ENCODE measurements at regions not wholly inside any gene's neighbourhood (a gene's known extent, or its start where the extent isn't known, plus 50 kb on each side); places are given as distances from the start of the nearest gene placed in this dataset.

GRCh38 chr7:81606078-81606863 is 163.6 kb downstream of the HGF start:
- DNase-seq (ENCODE audit: low read depth), result no peak

GRCh38 chr7:81605493-81605892 is 164.4 kb downstream of the HGF start:
- DNase-seq (ENCODE audit: low read depth), result no peak

DNA sequence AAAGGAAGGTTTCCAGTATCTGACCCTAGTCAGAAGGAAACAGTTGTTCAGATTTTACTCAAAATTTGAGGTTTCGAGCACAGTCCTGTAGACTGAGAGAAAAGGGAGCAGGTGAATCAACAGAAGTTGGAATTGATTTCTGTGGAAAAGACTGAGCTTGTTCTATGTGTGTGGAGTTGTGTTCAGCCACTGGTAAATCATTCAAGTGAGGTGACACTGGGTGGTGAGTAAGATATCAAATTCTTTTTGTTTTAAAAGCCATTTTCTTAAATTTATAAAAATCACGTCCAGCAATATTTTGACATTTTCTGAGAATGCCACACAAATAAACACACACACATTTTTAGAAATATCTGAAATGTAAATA is 165.1 kb downstream of the HGF start:
- no peak for DNase-seq (ENCODE audit: low read depth)

DNA sequence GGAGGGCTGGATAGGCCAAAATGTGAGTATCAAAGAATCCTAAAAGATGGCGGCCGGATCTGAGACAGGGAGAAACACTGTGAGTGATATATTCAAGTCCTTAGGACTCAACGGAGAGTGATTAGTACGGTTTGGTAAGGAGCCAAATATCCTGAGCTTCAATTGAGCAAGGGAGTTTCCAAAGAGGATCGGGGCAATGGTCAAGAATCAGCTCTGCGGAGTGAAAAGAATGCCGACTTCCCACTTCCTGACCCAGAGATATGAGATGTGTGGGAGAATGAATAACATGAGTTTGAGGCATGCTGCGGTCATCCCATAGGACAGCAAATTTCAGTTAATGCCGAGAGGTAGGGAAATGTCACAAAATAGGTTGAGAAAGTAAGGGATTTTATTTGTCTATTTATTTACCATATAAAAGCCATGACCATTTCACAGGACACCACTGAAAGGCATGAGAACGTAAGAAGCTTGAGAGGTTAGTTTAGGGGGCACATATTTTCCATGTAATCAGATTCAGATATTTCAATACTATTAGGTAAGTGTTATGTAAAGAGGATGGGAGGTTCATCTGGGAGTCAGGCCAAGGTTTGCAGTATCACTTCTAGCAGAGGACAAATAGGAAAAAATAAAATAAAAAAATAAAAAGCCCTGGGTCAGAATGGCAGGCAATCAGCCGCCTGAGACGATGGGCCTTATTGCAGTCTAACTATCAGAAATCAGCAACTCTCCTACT is 165.6 kb downstream of the HGF start:
- peak; percentile 88 for DNase-seq (ENCODE audit: low read depth)

GRCh38 chr7:81600608-81601007 is 169.2 kb downstream of the HGF start:
- DNase-seq (ENCODE audit: low read depth), result peak; percentile 78

DNA sequence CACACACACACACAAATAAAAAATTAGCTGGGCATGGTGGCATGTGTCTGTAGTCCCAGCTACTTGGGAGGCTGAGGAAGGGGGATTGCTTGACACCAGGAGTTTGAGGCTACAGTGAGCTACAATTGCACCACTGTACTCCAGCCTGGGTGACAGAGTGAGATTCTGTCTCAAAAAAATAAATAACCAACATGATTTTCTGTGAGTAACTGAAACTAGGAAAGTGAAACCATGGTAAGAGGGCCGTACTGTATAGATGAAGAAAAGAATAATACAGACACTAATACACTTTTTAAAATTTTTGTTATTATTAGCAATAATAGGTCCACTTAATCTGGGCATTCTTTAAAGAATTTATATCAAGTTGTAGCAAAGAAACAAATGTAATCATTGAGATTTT is 170.9 kb downstream of the HGF start:
- no peak for DNase-seq (ENCODE audit: low read depth)

DNA sequence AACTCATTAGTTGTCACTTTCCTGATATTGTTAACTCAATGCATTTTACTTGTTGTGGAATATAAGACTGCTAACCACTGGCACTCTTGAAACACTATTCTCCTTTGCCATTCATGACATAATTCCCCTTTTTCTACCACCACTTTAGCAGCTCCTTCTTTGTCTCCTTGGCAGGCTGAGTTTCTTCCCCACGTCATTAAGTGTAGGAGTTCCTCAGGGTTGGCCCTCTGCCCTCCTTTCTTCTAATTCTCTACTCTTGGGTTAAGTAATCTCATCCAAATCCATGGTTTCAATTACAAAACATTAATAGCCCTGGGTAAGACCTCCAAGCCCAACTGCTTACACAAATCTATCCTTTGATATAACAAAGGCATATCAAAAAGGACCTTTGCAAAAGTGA is 175.1 kb downstream of the HGF start:
- peak; percentile 72 for DNase-seq (ENCODE audit: low read depth)

- no peak for DNase-seq (ENCODE audit: low read depth)
These were observed 179.7 kb downstream of the HGF start for GRCh38 chr7:81590131-81590530.

DNA sequence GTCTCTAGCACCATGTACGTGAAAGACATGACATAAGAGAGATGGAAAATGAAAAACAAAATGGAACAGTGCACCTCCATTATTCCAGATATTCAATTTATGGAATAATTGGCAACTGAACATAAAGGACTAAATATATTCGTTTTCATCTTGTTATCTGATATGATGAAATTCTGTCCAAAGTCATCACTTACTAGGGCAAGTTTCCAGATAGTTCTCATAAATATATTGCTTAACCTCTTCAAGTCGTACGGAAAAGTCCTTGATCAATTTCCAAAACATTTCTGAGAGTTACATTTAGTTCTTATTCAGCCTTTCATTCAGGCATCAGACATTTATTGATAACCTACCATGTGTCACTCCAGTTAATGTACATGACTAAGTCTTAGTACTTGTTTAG is 185.2 kb downstream of the HGF start:
- DNase-seq (ENCODE audit: low read depth), result no peak

DNA sequence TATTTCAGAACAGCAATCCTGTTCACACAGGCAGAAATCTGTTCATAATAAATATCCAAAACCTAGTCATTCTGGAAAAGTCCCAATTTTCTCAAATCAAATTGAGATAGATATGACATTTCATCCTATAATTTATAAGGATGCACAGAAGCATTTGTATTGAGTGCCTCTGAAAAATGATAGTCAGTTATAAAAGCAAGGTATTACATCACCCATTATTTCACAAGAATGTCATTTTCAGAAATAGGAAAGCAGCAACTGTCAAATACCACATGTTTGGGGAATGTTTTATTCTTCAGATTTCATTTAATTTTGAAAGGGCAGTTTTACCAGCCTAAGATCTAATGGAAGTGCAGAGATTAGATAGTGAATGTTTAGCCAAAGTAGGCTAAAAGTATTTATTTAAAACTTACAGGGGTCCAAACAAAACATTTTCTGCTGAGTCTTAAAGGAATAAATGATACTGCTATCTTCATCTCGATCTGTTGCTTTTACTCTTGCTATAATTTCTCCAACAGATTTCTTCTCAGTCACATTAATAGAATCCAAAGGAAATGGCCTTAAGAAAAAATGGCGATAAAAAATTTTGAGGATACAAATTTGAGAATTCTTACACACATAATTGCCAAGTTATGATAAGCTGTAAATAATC is 185.8 kb downstream of the HGF start:
- no peak for DNase-seq (ENCODE audit: low read depth)

DNA sequence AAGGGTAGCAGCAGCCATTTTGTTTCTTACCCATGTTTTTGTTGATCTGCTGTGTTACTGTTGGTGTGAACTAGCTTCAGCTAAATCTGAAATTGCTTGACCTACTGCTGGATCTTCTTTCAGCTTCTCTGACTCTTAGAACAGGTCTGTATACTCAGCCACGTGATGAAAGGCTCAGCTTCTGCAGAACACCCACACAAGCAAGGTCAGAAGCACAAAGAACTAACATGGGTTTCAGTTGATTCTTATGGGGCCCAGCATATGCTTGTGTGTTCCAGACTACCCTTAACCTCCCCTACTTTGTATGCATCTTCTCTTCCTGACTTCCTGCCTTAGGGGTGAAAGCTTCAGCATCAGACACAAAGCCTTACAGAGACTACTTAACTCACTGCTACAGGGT is 186.8 kb downstream of the HGF start:
- DNase-seq (ENCODE audit: low read depth), result no peak

DNA sequence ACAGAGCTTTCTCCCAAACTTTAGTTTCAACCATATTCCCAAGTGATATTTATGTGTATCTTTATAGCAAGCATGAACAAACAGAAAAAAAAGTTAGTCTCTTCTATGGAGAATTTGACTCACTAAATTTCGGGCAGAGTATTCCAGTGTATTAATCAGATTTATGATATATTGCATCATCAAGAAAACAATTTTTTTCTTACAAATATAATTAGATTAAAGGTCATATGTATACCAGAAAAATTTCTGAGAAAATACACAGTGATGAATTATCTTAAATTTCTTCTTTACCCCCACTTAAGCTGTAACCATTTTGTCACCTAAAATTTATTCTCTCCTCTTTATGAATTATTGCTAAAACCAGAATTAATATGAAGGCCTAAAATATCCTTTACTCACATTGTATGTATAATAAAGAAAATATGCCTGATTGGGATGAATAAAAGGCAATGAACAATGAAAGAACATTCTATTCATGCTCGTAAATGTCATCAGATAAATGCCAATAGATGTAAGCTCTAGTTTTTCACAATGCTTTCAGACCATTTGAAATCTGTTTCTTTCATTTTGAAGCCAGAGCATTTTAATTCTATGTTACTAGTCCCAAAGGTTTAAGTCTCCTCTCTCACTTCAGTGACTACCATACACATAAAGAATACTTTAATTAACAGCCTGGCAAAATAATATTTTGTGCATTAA is 192.1 kb downstream of the HGF start:
- DNase-seq (ENCODE audit: low read depth), result no peak

DNA sequence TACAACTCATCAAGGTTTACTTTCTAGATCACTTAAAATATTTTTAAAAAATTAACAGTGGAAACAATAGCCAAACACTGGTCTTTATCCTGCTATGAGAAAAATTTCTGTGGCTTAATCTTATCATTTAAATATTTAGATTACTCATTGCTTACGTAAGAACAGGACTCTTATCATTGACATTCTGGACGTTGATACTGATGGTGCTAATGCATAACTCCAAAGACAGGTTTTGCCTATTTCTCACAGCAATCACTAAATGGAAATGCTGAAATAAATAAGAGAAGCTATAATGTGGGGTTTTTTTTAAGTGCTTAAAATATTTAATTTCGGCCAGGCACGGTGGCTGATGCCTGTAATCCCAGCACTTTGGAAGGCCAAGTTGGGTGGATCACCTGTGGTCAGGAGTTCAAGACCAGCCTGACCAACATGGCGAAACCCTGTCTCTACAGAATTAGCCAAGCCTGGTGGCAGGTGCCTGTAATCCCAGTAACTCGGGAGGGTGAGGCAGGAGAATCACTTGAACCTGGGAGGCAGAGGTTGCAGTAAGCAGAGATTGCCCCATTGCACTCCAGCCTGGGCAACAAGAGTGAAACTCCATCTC is 195.0 kb downstream of the HGF start:
- DNase-seq (ENCODE audit: low read depth), result no peak

- no peak for DNase-seq (ENCODE audit: low read depth)
These were observed 195.9 kb downstream of the HGF start for GRCh38 chr7:81573932-81574331.

DNA sequence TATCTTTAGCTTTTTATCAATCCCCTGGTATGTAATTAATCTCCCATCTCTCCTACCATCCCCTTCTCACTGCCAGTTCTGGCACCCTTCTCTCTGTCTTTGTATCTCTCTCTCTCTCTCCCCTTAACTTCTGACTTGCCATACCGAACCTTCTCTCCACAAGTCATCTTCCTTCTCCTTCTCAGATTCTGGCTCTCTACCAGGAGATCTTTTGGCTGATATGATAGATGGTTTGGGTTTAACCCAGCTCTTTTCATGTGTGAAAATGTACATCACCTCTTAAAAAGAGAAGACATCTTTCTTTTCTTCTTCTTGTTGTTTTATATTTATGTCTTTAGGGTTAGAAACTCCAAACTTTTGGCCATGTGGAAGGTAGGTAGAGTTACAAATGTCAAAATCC is 196.7 kb downstream of the HGF start:
- DNase-seq (ENCODE audit: low read depth), result no peak

- no peak for DNase-seq (ENCODE audit: low read depth)
These were observed 207.3 kb downstream of the HGF start for GRCh38 chr7:81562581-81562980.

GRCh38 chr7:81560708-81561107 is 209.1 kb downstream of the HGF start:
- DNase-seq (ENCODE audit: low read depth), result no peak

GRCh38 chr7:81549484-81550016 is 220.3 kb downstream of the HGF start:
- DNase-seq (ENCODE audit: low read depth), result no peak

- no peak for DNase-seq (ENCODE audit: low read depth)
These were observed 234.9 kb downstream of the HGF start for GRCh38 chr7:81534996-81535395.

GRCh38 chr7:81534446-81534845 is 235.4 kb downstream of the HGF start:
- no peak for DNase-seq (ENCODE audit: low read depth)

GRCh38 chr7:81533931-81534330 is 235.9 kb downstream of the HGF start:
- DNase-seq (ENCODE audit: low read depth), result no peak

GRCh38 chr7:81533426-81533825 is 236.4 kb downstream of the HGF start:
- DNase-seq (ENCODE audit: low read depth), result no peak
